HepG2 (cell line): ENCODE measurements at regions not wholly inside any gene's neighbourhood (a gene's known extent, or its start where the extent isn't known, plus 50 kb on each side); places are given as distances from the start of the nearest gene placed in this dataset.

Source experiments
- ATAC-seq: fragments of 200-7000 bp; cut with Tn5 transposase; 3 replicates; pipeline ENCODE4 v1.9.1; 2020; ENCODE audit warnings: mild to moderate bottlenecking, moderate library complexity
- BruUV-seq: library from RNA; stranded (reverse); fragments of 400-500 nt; replicated peaks from 2 replicates; lab custom pipeline; 2021; lab: Mats Ljungman, UMichigan
- CTCF ChIA-PET: fragments of 300-600 bp; formaldehyde crosslinking; extraction: SDS; loops from one replicate; lab custom pipeline; 2021; ENCODE audit warnings: low total read pairs, inconsistent platforms, low intra/inter-chr PET ratio; lab: Yijun Ruan, JAX
- POLR2A ChIA-PET: fragments of 350-600 bp; sonication (Branson Sonifier 250); formaldehyde crosslinking; loops from one replicate; lab custom pipeline; 2020; ENCODE audit warnings: antibody characterized with exemption, inconsistent platforms; lab: Yijun Ruan, JAX
- DNase-seq: peaks from one replicate; pipeline ENCODE4 v3.0.0-alpha.2; 2015; ENCODE audit warnings: low spot score
- FAIRE-seq: peaks from 3 replicates; lab custom pipeline; 2011; peaks lifted over from hg19 to GRCh38; lab: Jason Lieb, UNC
- H2AFZ ChIP-seq: one replicate; pipeline ENCODE4 v1.6.1; 2011; ENCODE audit warnings: low read length, inconsistent platforms
- H3K27ac ChIP-seq: fragments of 300-600 bp; 3 replicates; pipeline ENCODE4 v1.8.0; 2011; ENCODE audit warnings: mixed run types, mild to moderate bottlenecking, mixed read lengths, low read length, inconsistent platforms; ENCODE audit not compliant: insufficient read depth; ENCODE audit errors: extremely low read length
- H3K27me3 ChIP-seq, 2 experiments: fragments of 200-600 bp in 1 of 2; 2 replicates in 1 of 2; 3 replicates in 1 of 2; pipeline versions ENCODE4 v1.6.0 to v1.8.0; 2011; ENCODE audit warnings: low read length in 2 of 2, mild to moderate bottlenecking in 2 of 2, moderate library complexity in 2 of 2, inconsistent platforms in 1 of 2; ENCODE audit not compliant: insufficient read depth in 2 of 2, control insufficient read depth in 1 of 2
- H3K36me3 ChIP-seq, 2 experiments: fragments of 200-600 bp in 1 of 2; replicated peaks in 1 of 2; 2 replicates in 1 of 2; 3 replicates in 1 of 2; pipeline versions ENCODE4 v1.5.1 to v1.8.0; 2011; ENCODE audit warnings: low read length in 2 of 2, inconsistent platforms in 1 of 2; ENCODE audit not compliant: insufficient read depth in 2 of 2, control insufficient read depth in 1 of 2
- H3K4me1 ChIP-seq: 2 replicates; pipeline ENCODE4 v1.5.1; 2012; ENCODE audit warnings: low read length, inconsistent platforms; ENCODE audit not compliant: insufficient read depth
- H3K4me2 ChIP-seq: 2 replicates; pipeline ENCODE4 v1.6.0; 2011; ENCODE audit warnings: low read depth, low read length, inconsistent platforms
- H3K4me3 ChIP-seq, 3 experiments: fragments of 200-600 bp in 1 of 3; sonication (generic), shearing (Covaris generic) in 1 of 3; replicated peaks in 1 of 3; 2 replicates each; pipeline ENCODE4 v1.5.1; 2011 to 2016; ENCODE audit warnings: low read length in 3 of 3, inconsistent platforms in 2 of 3, low read depth in 2 of 3, mild to moderate bottlenecking in 2 of 3, control low read depth in 1 of 3, mixed read lengths in 1 of 3; ENCODE audit not compliant: insufficient read depth in 1 of 3
- H3K79me2 ChIP-seq: one replicate; pipeline ENCODE4 v1.6.1; 2011; ENCODE audit warnings: low read length, inconsistent platforms; ENCODE audit not compliant: insufficient read depth
- H3K9ac ChIP-seq: 2 replicates; pipeline ENCODE4 v1.6.0; 2011; ENCODE audit warnings: mild to moderate bottlenecking, low read depth, low read length, inconsistent platforms; ENCODE audit not compliant: insufficient read depth
- H3K9me3 ChIP-seq: 2 replicates; pipeline ENCODE4 v1.5.1; 2012; ENCODE audit warnings: mild to moderate bottlenecking, low read length
- H4K20me1 ChIP-seq: 2 replicates; pipeline ENCODE4 v1.6.0; 2011; ENCODE audit warnings: inconsistent platforms, mild to moderate bottlenecking, low read length, moderate library complexity; ENCODE audit not compliant: insufficient read depth
- FOXK1 ChIP-seq: sonication (generic); formaldehyde crosslinking; IDR thresholded peaks from 2 replicates; pipeline ENCODE4 v1.4.0; 2020; ENCODE audit warnings: low read depth, missing genetic modification reagents, borderline replicate concordance
- MYPOP ChIP-seq: sonication (generic); formaldehyde crosslinking; IDR thresholded peaks from 2 replicates; pipeline ENCODE4 v1.8.1; 2023; ENCODE audit warnings: mild to moderate bottlenecking, moderate library complexity, missing genetic modification reagents
- SNAPC4 ChIP-seq: sonication (generic); formaldehyde crosslinking; IDR thresholded peaks from 2 replicates; pipeline ENCODE4 v1.4.0; 2020; ENCODE audit warnings: mild to moderate bottlenecking, missing genetic modification reagents
- ZMYM2 ChIP-seq: sonication (generic); formaldehyde crosslinking; IDR thresholded peaks from 2 replicates; pipeline ENCODE4 v1.8.0; 2022; ENCODE audit warnings: mild to moderate bottlenecking, missing genetic modification reagents
- ZNF430 ChIP-seq: sonication (generic); formaldehyde crosslinking; IDR thresholded peaks from 2 replicates; pipeline ENCODE4 v1.9.0; 2021; ENCODE audit warnings: mild to moderate bottlenecking, missing genetic modification reagents
- in situ Hi-C: cut with HindIII; loops from 2 replicates; pipeline ENCODE4 v1.10.0; 2017; ENCODE audit warnings: low pct_unique_long_range_greater_than_20kb; ENCODE audit not compliant: extremely low pct_ligation_motif_present
- intact Hi-C: fragments of 100-400 bp; cut with micrococcal nuclease; formaldehyde crosslinking; loops from one replicate; pipeline ENCODE4 v1.10.0; 2022; ENCODE audit not compliant: unreplicated experiment

GRCh38 chr6:118367314-118367713 lies 180.8 kb upstream of the PLN start:
- Histone ChIP-seq H3K27me3 (no peaks in the 10 kb centered on the region), H3K79me2 (no peaks in the 10 kb centered on the region), H3K36me3 (no peaks in the 10 kb centered on the region), H3K27ac (no peak overlapping the region), H4K20me1 (no peaks in the 10 kb centered on the region), H3K4me1 (no peaks in the 10 kb centered on the region), H2AFZ (no peak overlapping the region), H3K9ac (no peak overlapping the region), H3K4me2 (no peak overlapping the region), H3K9me3 (peaks cover 17% of the 10 kb centered on the region; the same call in 1 of the 2 replicates), H3K4me3 (no peak overlapping the region)
- DNase-seq (no peak), ATAC-seq (no peak), FAIRE-seq (no peak)
- no peak for TF ChIP-seq FOXK1 (CRISPR knock-in tag)
- TF ChIP-seq MYPOP (CRISPR knock-in tag): no peak
- TF ChIP-seq ZNF430: no peak
- TF ChIP-seq ZMYM2: no peak
- TF ChIP-seq SNAPC4 (CRISPR knock-in tag): no peak
- in situ Hi-C loops (no loop called here), intact Hi-C loops (no loop called here)
- ChIA-PET POLR2A (no interaction called here), CTCF (no interaction called here)
- no TSS peak for BruUV-seq
